ENCODE measurements at regions not wholly inside any gene's neighbourhood (a gene's known extent, or its start where the extent isn't known, plus 50 kb on each side); places are given as distances from the start of the nearest gene placed in this dataset.
A peak's percentile ranks its signal among the peaks of the same experiment; 100 is the strongest.

- no peak for DNase-seq (ENCODE audit: low read depth in 2 of 3, low spot score in 2 of 3)
Measured at GRCh38 chr14:100436745-100437406, 113.7 kb downstream of the SLC25A47 start.

- no peak for DNase-seq (ENCODE audit: low read depth in 2 of 3, low spot score in 2 of 3)
Measured at GRCh38 chr14:100438271-100438670, 115.1 kb downstream of the SLC25A47 start.

- DNase-seq (ENCODE audit: low read depth in 2 of 3, low spot score in 2 of 3) = peak in 1 of 3 experiments; percentile 34
Measured at GRCh38 chr14:100438678-100439592, 115.8 kb downstream of the SLC25A47 start.

GRCh38 chr14:100439781-100440180 is 116.6 kb downstream of the SLC25A47 start:
- no peak for DNase-seq (ENCODE audit: low read depth in 2 of 3, low spot score in 2 of 3)

- no peak for DNase-seq (ENCODE audit: low read depth in 2 of 3, low spot score in 2 of 3)
Measured at GRCh38 chr14:100440207-100440631, 117.1 kb downstream of the SLC25A47 start.

GRCh38 chr14:100440758-100441203 is 117.6 kb downstream of the SLC25A47 start:
- DNase-seq (ENCODE audit: low read depth in 2 of 3, low spot score in 2 of 3) = no peak

- no peak for DNase-seq (ENCODE audit: low read depth in 2 of 3, low spot score in 2 of 3)
Measured at GRCh38 chr14:100441271-100441947, 118.3 kb downstream of the SLC25A47 start.

- DNase-seq (ENCODE audit: low read depth in 2 of 3, low spot score in 2 of 3) = no peak
Measured at GRCh38 chr14:100442036-100442435, 118.9 kb downstream of the SLC25A47 start.

GRCh38 chr14:100442498-100443490 is 119.7 kb downstream of the SLC25A47 start:
- DNase-seq (ENCODE audit: low read depth in 2 of 3, low spot score in 2 of 3) = no peak

- DNase-seq (ENCODE audit: low read depth in 2 of 3, low spot score in 2 of 3) = no peak
Measured at GRCh38 chr14:100443603-100444002, 120.5 kb downstream of the SLC25A47 start.

- no peak for DNase-seq (ENCODE audit: low read depth in 2 of 3, low spot score in 2 of 3)
Measured at GRCh38 chr14:100445436-100446088, 122.4 kb downstream of the SLC25A47 start.

GRCh38 chr14:100446572-100446971 is 123.4 kb downstream of the SLC25A47 start:
- DNase-seq (ENCODE audit: low read depth in 2 of 3, low spot score in 2 of 3) = no peak

GRCh38 chr14:100448376-100448775 is 125.2 kb downstream of the SLC25A47 start:
- no peak for DNase-seq (ENCODE audit: low read depth in 2 of 3, low spot score in 2 of 3)

- DNase-seq (ENCODE audit: low read depth in 2 of 3, low spot score in 2 of 3) = no peak
Measured at GRCh38 chr14:100449225-100449987, 126.3 kb downstream of the SLC25A47 start.

GRCh38 chr14:100450049-100450448 is 126.9 kb downstream of the SLC25A47 start:
- no peak for DNase-seq (ENCODE audit: low read depth in 2 of 3, low spot score in 2 of 3)

- no peak for DNase-seq (ENCODE audit: low read depth in 2 of 3, low spot score in 2 of 3)
Measured at GRCh38 chr14:100450736-100451135, 127.6 kb downstream of the SLC25A47 start.

- no peak for DNase-seq (ENCODE audit: low read depth in 2 of 3, low spot score in 2 of 3)
Measured at GRCh38 chr14:100451264-100451663, 128.1 kb downstream of the SLC25A47 start.

- no peak for DNase-seq (ENCODE audit: low read depth in 2 of 3, low spot score in 2 of 3)
Measured at GRCh38 chr14:100453930-100454329, 130.8 kb downstream of the SLC25A47 start.

GRCh38 chr14:100454437-100454836 is 131.3 kb downstream of the SLC25A47 start:
- DNase-seq (ENCODE audit: low read depth in 2 of 3, low spot score in 2 of 3) = no peak
